NCI-H774 (cell line): ENCODE measurements at regions not wholly inside any gene's neighbourhood (a gene's known extent, or its start where the extent isn't known, plus 50 kb on each side); places are given as distances from the start of the nearest gene placed in this dataset.

Experiments used
- DNase-seq: peaks from one replicate; lab custom pipeline; 2025; lab: John Stamatoyannopoulos, UW

- no peak for DNase-seq
Observed at GRCh38 chr21:16180614-16181013, 450.8 kb downstream of the USP25 start.

DNA sequence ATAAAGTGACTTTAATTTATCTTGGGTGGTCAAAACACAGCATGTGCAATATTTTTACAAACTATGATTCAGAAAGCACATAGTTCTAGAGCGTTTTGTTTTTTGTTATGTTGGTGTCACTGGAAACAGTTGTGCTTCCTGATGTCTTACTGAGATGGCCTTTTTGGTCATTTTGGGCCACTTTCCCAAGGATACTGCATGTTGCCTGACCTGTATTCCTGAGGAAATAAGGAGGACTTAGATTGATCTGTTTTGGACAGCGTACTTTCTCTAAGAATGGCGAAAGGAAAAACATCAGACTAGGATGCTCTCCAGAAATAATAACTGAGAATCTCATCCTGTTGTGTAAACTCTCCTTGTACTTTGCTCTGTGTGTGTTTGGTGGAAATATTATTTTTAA is 451.2 kb downstream of the USP25 start:
- no peak for DNase-seq

DNA sequence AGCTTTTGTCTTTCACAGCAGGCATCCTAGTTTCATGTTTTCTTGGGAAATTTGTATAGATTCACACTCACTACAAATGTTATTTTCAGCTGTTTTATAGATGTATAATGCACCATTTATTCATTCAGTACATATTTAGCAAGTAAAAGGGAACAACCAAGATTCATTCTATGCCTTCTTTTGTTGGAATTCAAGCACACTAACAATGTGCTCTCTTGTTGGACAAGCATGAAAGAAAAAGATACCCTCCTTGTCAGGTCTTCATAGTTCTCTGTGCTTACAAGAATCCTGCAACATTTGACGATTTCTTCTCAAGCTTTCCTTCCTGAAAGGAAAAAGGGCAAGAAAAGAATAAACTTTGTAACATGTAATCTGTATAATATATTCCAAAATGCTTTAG is 456.0 kb downstream of the USP25 start:
- DNase-seq, result no peak

GRCh38 chr21:16186742-16187141 is 457.0 kb downstream of the USP25 start:
- no peak for DNase-seq

- DNase-seq, result no peak
Observed at GRCh38 chr21:16187603-16188301, 458.0 kb downstream of the USP25 start.

DNA sequence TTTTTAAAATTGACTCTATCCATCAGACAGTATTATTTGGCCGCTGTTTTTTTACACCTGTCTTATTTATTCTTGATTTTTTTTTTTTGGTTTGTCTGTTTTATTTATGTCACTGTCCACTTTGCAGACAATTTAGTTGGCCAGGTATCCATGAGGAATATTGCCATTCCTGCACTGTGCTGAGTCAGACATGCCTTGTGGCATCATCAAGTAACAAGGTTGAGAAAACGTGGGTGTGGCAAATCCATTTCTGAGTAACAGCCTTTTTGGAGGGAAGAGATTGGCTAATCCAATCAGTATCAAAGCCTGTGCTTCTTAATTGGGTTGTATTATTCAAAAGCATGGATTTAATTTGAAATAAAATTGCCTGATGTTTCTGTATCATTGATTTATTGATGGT is 463.1 kb downstream of the USP25 start:
- DNase-seq, result no peak

- no peak for DNase-seq
Observed at GRCh38 chr21:16193496-16194094, 463.8 kb downstream of the USP25 start.

- DNase-seq, result no peak
Observed at GRCh38 chr21:16194095-16194787, 464.5 kb downstream of the USP25 start.

GRCh38 chr21:16194788-16195537 is 465.2 kb downstream of the USP25 start:
- DNase-seq, result no peak

DNA sequence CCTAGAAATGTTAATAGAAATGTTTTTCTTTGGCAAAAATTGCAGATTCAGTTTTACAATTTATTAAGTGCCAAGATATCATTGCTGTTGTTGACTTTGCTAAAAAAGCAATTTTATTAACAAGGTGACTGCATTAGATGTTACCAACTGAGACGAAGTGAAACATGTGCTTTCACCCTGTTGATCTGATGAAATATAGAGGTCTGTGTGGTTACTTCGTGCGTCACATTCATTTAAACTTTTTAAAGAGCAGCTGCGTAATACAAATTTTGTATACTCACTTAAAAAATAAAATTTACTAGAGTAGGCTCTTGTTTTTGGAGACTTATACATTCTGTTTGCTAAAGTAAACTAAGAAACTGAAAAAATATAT is 465.7 kb downstream of the USP25 start:
- no peak for DNase-seq

- no peak for DNase-seq
Observed at GRCh38 chr21:16196001-16196400, 466.2 kb downstream of the USP25 start.

GRCh38 chr21:16198546-16198945 is 468.8 kb downstream of the USP25 start:
- no peak for DNase-seq

DNA sequence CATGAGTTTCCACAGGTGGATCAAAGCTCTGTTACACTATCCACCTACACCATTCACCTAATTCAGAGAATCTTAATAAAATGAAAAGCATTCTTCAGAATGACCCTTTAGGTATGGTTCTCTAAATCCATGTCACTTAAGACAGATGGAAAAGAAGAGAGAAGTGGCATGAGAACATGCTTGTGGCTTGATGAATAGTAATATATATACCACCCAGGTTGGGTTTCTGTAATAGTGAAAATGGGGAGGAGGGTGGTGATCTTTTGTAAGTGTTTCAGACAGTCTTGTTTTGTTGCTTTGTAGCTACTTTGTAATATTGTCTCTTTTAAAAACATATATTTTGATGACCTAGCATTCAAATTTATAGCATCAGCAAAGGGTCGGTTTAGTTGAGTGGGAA is 469.8 kb downstream of the USP25 start:
- DNase-seq, result no peak

GRCh38 chr21:16201718-16202117 is 471.9 kb downstream of the USP25 start:
- DNase-seq, result no peak

DNA sequence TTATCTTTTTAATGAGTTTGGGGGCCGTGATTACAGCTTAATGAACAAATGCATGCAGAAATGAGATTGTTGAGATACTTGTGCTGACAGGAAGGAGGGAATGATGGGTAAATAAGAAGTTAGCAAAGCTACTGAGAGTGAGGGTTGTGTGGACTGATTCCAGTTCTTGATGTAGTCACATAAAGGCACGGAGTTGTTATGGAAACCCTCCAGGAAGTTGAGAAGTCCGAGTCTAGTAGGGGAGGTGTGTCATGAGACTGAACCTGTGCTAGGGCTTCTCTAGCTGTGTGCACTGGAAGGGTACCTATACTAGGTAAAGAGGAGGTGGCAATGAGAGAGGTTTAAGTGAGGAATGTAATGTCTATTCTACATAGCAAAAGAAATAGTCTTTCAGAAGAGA is 475.7 kb downstream of the USP25 start:
- no peak for DNase-seq

GRCh38 chr21:16211339-16212303 is 481.8 kb downstream of the USP25 start:
- no peak for DNase-seq

DNA sequence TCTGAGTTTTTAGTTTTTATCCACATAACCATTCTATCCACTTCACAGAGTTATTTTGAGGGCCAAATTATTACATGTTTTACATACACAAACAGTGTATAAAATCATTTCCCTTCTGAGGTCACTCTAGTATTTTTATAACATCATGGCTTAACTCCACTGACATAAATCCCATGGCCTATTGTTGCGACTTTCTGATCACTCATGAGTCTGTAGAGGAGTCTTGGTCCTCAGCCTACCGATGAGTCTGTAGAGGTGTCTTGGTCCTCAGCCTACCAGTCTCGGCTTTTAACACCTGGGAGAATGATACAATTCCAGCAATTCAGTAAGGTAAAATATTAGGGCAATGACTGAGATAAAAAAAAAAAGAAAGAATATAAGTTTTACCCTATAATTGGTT is 483.7 kb downstream of the USP25 start:
- DNase-seq, result no peak

GRCh38 chr21:16215193-16215592 is 485.4 kb downstream of the USP25 start:
- no peak for DNase-seq

DNA sequence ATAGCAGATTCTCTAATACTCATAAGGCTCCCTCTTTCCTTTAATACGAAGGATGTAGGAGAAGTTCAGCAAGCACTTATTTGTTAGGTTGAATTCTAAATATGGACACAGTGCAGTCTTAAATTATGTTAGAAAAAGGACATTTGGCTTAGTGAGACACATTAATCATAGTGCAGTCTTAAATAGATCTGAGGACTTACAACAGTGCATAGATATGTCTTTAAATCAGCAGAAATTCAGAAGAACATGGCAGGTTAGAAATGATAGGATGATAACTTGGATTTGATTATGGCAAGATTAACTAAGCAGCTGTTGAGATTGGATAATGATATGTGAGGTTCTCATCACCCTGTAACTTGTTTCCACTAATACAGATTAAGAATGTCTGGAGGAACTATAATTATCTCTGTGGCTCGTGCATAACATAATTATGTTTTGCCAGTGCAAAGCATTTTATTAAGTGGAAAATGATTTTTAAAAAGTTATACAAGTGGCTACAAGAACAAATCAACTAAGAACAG is 485.9 kb downstream of the USP25 start:
- DNase-seq, result no peak

DNA sequence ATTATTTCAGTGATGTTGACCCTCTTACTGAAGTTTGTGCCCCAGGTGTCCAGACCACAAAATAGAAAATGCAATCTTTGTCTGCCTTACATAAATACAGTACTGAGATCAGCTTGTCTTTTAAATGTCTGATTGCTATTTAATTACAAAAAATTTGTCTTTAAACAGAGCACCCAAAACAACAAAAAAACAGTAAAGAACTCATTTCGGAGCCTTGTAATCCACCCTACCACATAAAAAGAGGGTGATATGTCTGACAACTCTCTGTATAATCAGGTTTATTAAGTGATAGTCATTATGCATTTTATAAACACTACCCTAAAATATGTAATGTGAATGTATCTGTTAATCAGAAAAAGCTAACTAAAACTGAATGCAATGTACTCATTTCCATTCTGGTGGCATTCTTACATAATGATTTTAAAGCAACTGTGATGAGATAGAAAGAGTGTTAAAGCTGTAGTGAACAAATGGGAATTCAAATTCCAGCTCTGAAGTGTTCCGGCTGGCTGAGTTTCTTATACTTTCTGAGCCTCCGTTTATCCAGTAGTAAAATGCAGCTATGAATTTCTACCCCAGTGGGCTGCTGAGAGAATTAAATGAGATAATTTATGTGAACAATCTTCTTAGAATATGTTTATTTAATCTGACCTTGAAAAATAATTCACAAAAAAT is 486.6 kb downstream of the USP25 start:
- DNase-seq, result no peak
